ENCODE measurements at regions not wholly inside any gene's neighbourhood (a gene's known extent, or its start where the extent isn't known, plus 50 kb on each side); places are given as distances from the start of the nearest gene placed in this dataset.
"Not testable (repeated sequence)": the region's sequence is repeated elsewhere in the genome, so short reads cannot be mapped to it uniquely, and the experiment has no call there.

- ATAC-seq: no peak
- no peak overlapping the region for H3K4me3 ChIP-seq
- H3K27me3 ChIP-seq: no peaks in the 10 kb centered on the region
- H3K9me3 ChIP-seq: no peaks in the 10 kb centered on the region
- no peaks in the 10 kb centered on the region for H3K4me1 ChIP-seq
- WGBS, 2 donors (ENCODE audit: low coverage in 1 of 2): 77 to 86% methylated on average over 3 of the region's 3 CpGs
- no peak overlapping the region for H3K27ac ChIP-seq
- no peak for TF ChIP-seq EP300 (IDR thresholded peaks at IDR 0.05)
- TF ChIP-seq CTCF (IDR thresholded peaks at IDR 0.05): no peak
- TF ChIP-seq POLR2AphosphoS5 (IDR thresholded peaks at IDR 0.05): no peak
- no peaks in the 10 kb centered on the region for H3K36me3 ChIP-seq
Observed at GRCh38 chr9:115838417-115838816, 315.2 kb upstream of the PAPPA start.

- not testable (repeated sequence) for H3K4me1 ChIP-seq, H3K27me3 ChIP-seq, H3K36me3 ChIP-seq, H3K9me3 ChIP-seq, ATAC-seq, H3K4me3 ChIP-seq, H3K27ac ChIP-seq
- WGBS, 2 donors (ENCODE audit: low coverage in 1 of 2): 94 to 100% methylated on average over 1 to 6 of the region's 8 CpGs
Observed at GRCh38 chr9:115844433-115844832, 309.2 kb upstream of the PAPPA start.

- no peaks in the 10 kb centered on the region for H3K4me1 ChIP-seq
- no peak overlapping the region for H3K27ac ChIP-seq
- peak; percentile 75 for ATAC-seq
- no peaks in the 10 kb centered on the region for H3K27me3 ChIP-seq
- no peaks in the 10 kb centered on the region for H3K9me3 ChIP-seq
- no peaks in the 10 kb centered on the region for H3K36me3 ChIP-seq
- H3K4me3 ChIP-seq: no peak overlapping the region
- WGBS, 2 donors (ENCODE audit: low coverage in 1 of 2): 80 to 84% methylated on average over 1 to 3 of the region's 3 CpGs
- no peak for TF ChIP-seq POLR2AphosphoS5 (IDR thresholded peaks at IDR 0.05)
- no peak for TF ChIP-seq EP300 (IDR thresholded peaks at IDR 0.05)
Observed at GRCh38 chr9:115845648-115846312, 307.8 kb upstream of the PAPPA start.

- ATAC-seq: no peak
- H3K4me3 ChIP-seq: no peak overlapping the region
- WGBS, 2 donors (ENCODE audit: low coverage in 1 of 2): 36 to 82% methylated on average over 1 of the region's 1 CpG
- H3K27me3 ChIP-seq: no peaks in the 10 kb centered on the region
- no peaks in the 10 kb centered on the region for H3K36me3 ChIP-seq
- no peak for TF ChIP-seq POLR2AphosphoS5 (IDR thresholded peaks at IDR 0.05)
- TF ChIP-seq POLR2A (IDR thresholded peaks at IDR 0.05): no peak
- no peak for TF ChIP-seq EP300 (IDR thresholded peaks at IDR 0.05)
- TF ChIP-seq CTCF (IDR thresholded peaks at IDR 0.05): no peak
- no peaks in the 10 kb centered on the region for H3K4me1 ChIP-seq
- no peaks in the 10 kb centered on the region for H3K9me3 ChIP-seq
- no peak overlapping the region for H3K27ac ChIP-seq
Observed at GRCh38 chr9:115847216-115847615, 306.4 kb upstream of the PAPPA start.

- Histone ChIP-seq H3K27me3 (no peaks in the 10 kb centered on the region), H3K27ac (no peak overlapping the region), H3K4me3 (no peak overlapping the region), H3K9me3 (no peaks in the 10 kb centered on the region), H3K36me3 (no peaks in the 10 kb centered on the region), H3K4me1 (no peaks in the 10 kb centered on the region)
- TF ChIP-seq CTCF (IDR thresholded peaks at IDR 0.05): no peak
- no peak for TF ChIP-seq POLR2AphosphoS5 (IDR thresholded peaks at IDR 0.05)
- no peak for TF ChIP-seq POLR2A (IDR thresholded peaks at IDR 0.05)
- no peak for TF ChIP-seq EP300 (IDR thresholded peaks at IDR 0.05)
- ATAC-seq: no peak
- WGBS, 2 donors (ENCODE audit: low coverage in 1 of 2): 67 to 80% methylated on average over 2 to 3 of the region's 3 CpGs
Observed at GRCh38 chr9:115849679-115850412, 303.7 kb upstream of the PAPPA start.
